ENCODE measurements at regions not wholly inside any gene's neighbourhood (a gene's known extent, or its start where the extent isn't known, plus 50 kb on each side); places are given as distances from the start of the nearest gene placed in this dataset.

GRCh38 chr9:85258236-85258635 is 483.5 kb downstream of the AGTPBP1 start:
- Histone ChIP-seq H3K4me3 (ENCODE audit: insufficient read length, low read depth) (no peak overlapping the region), H3K36me3 (ENCODE audit: insufficient read depth, insufficient read length, low read length) (no peaks in the 10 kb centered on the region), H3K27me3 (ENCODE audit: insufficient read depth, insufficient read length) (no peaks in the 10 kb centered on the region), H3K9me3 (ENCODE audit: insufficient read depth, low read length) (peaks cover 7% of the 10 kb centered on the region; the same call in 1 of the 2 replicates), H3K4me1 (ENCODE audit: insufficient read depth, insufficient read length) (peaks cover 3% of the 10 kb centered on the region), H3K9ac (ENCODE audit: insufficient read length, low read depth) (no peak overlapping the region)
- TF ChIP-seq YY1 (IDR thresholded peaks at IDR 0.05; ENCODE audit: insufficient read depth, insufficient read length) (no peak), ZNF274 (IDR thresholded peaks at IDR 0.05; ENCODE audit: low read depth, low read length) (no peak), SUZ12 (IDR thresholded peaks at IDR 0.05; ENCODE audit: extremely low read depth, insufficient read depth, insufficient read length) (no peak)
- DNase-seq (ENCODE audit: low read depth, low spot score) = no peak

DNA sequence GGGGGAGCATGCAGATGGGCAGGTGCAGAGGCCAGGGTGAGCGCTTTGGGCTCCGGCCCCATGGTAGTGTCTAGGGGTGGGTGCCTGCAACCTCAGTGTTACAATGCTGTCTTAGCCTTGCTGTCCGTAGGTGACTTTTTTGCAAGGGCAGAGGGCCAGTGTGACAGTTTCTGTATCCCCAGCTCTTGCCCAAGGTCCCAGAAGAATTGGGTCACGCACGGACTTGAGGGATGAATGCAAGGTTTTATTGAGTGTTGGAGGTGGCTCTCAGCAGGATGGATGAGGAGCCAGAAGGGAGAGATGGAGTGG is 492.5 kb downstream of the AGTPBP1 start:
- TF ChIP-seq ZNF274 (IDR thresholded peaks at IDR 0.05; ENCODE audit: low read depth, low read length) = no peak
- no peak for TF ChIP-seq YY1 (IDR thresholded peaks at IDR 0.05; ENCODE audit: insufficient read depth, insufficient read length)
- TF ChIP-seq SUZ12 (IDR thresholded peaks at IDR 0.05; ENCODE audit: extremely low read depth, insufficient read depth, insufficient read length) = no peak
- peaks cover 2% of the 10 kb centered on the region for H3K4me1 ChIP-seq (ENCODE audit: insufficient read depth, insufficient read length)
- DNase-seq (ENCODE audit: low read depth, low spot score) = no peak
- no peaks in the 10 kb centered on the region for H3K27me3 ChIP-seq (ENCODE audit: insufficient read depth, insufficient read length)
- H3K9me3 ChIP-seq (ENCODE audit: insufficient read depth, low read length) = no peaks in the 10 kb centered on the region
- no peak overlapping the region for H3K4me3 ChIP-seq (ENCODE audit: insufficient read length, low read depth)
- H3K36me3 ChIP-seq (ENCODE audit: insufficient read depth, insufficient read length, low read length) = no peaks in the 10 kb centered on the region
- H3K9ac ChIP-seq (ENCODE audit: insufficient read length, low read depth) = no peak overlapping the region

GRCh38 chr9:85248514-85249312 is 493.0 kb downstream of the AGTPBP1 start:
- Histone ChIP-seq H3K36me3 (ENCODE audit: insufficient read depth, insufficient read length, low read length) (no peaks in the 10 kb centered on the region), H3K9me3 (ENCODE audit: insufficient read depth, low read length) (no peaks in the 10 kb centered on the region), H3K9ac (ENCODE audit: insufficient read length, low read depth) (no peak overlapping the region), H3K4me3 (ENCODE audit: insufficient read length, low read depth) (no peak overlapping the region), H3K27me3 (ENCODE audit: insufficient read depth, insufficient read length) (no peaks in the 10 kb centered on the region), H3K4me1 (ENCODE audit: insufficient read depth, insufficient read length) (peaks cover 2% of the 10 kb centered on the region)
- TF ChIP-seq YY1 (IDR thresholded peaks at IDR 0.05; ENCODE audit: insufficient read depth, insufficient read length) = no peak
- TF ChIP-seq SUZ12 (IDR thresholded peaks at IDR 0.05; ENCODE audit: extremely low read depth, insufficient read depth, insufficient read length) = no peak
- TF ChIP-seq ZNF274 (IDR thresholded peaks at IDR 0.05; ENCODE audit: low read depth, low read length) = no peak
- DNase-seq (ENCODE audit: low read depth, low spot score) = no peak

GRCh38 chr9:85246541-85246940 is 495.2 kb downstream of the AGTPBP1 start:
- H3K4me3 ChIP-seq (ENCODE audit: insufficient read length, low read depth) = no peak overlapping the region
- TF ChIP-seq YY1 (IDR thresholded peaks at IDR 0.05; ENCODE audit: insufficient read depth, insufficient read length) = no peak
- no peak for TF ChIP-seq SUZ12 (IDR thresholded peaks at IDR 0.05; ENCODE audit: extremely low read depth, insufficient read depth, insufficient read length)
- TF ChIP-seq ZNF274 (IDR thresholded peaks at IDR 0.05; ENCODE audit: low read depth, low read length) = no peak
- DNase-seq (ENCODE audit: low read depth, low spot score) = no peak
- H3K9ac ChIP-seq (ENCODE audit: insufficient read length, low read depth) = no peak overlapping the region
- no peaks in the 10 kb centered on the region for H3K9me3 ChIP-seq (ENCODE audit: insufficient read depth, low read length)
- H3K36me3 ChIP-seq (ENCODE audit: insufficient read depth, insufficient read length, low read length) = no peaks in the 10 kb centered on the region
- H3K4me1 ChIP-seq (ENCODE audit: insufficient read depth, insufficient read length) = peaks cover 2% of the 10 kb centered on the region
- no peaks in the 10 kb centered on the region for H3K27me3 ChIP-seq (ENCODE audit: insufficient read depth, insufficient read length)

DNA sequence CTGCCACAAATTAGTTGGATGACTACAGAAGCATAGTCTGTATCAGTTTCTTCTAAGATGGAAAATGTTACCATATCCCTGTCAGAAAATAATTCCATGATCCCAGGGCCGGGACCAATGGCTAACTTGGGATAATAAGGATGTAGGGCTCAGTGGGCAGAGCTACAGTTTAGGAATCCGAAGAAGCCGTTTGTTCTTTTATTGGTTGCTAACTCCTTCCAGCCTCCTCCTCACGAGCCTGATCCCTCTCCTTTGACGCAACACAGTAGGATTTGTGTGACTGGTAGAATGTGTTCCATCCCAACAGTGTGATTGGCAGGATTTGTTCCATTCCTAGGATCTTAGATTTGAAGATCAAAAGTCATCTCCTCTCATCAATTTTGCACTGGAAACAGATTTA is 496.9 kb downstream of the AGTPBP1 start:
- TF ChIP-seq ZNF274 (IDR thresholded peaks at IDR 0.05; ENCODE audit: low read depth, low read length) (no peak), YY1 (IDR thresholded peaks at IDR 0.05; ENCODE audit: insufficient read depth, insufficient read length) (no peak), SUZ12 (IDR thresholded peaks at IDR 0.05; ENCODE audit: extremely low read depth, insufficient read depth, insufficient read length) (no peak)
- H3K36me3 ChIP-seq (ENCODE audit: insufficient read depth, insufficient read length, low read length) = no peaks in the 10 kb centered on the region
- H3K9ac ChIP-seq (ENCODE audit: insufficient read length, low read depth) = no peak overlapping the region
- DNase-seq (ENCODE audit: low read depth, low spot score) = no peak
- no peaks in the 10 kb centered on the region; the same call in 1 of the 2 replicates for H3K9me3 ChIP-seq (ENCODE audit: insufficient read depth, low read length)
- peaks cover 2% of the 10 kb centered on the region for H3K4me1 ChIP-seq (ENCODE audit: insufficient read depth, insufficient read length)
- no peaks in the 10 kb centered on the region for H3K27me3 ChIP-seq (ENCODE audit: insufficient read depth, insufficient read length)
- H3K4me3 ChIP-seq (ENCODE audit: insufficient read length, low read depth) = no peak overlapping the region

- TF ChIP-seq ZNF274 (IDR thresholded peaks at IDR 0.05; ENCODE audit: low read depth, low read length) = no peak
- no peak for TF ChIP-seq SUZ12 (IDR thresholded peaks at IDR 0.05; ENCODE audit: extremely low read depth, insufficient read depth, insufficient read length)
- no peak for TF ChIP-seq YY1 (IDR thresholded peaks at IDR 0.05; ENCODE audit: insufficient read depth, insufficient read length)
These were observed 497.8 kb downstream of the AGTPBP1 start for GRCh38 chr9:85243977-85244376.

GRCh38 chr9:85237478-85237877 is 504.3 kb downstream of the AGTPBP1 start:
- DNase-seq (ENCODE audit: low read depth, low spot score) = no peak

More at GRCh38 chr9:85243977-85244376, 497.8 kb downstream of the AGTPBP1 start:
- peaks cover 5% of the 10 kb centered on the region; the same call in 1 of the 2 replicates for H3K9me3 ChIP-seq (ENCODE audit: insufficient read depth, low read length)
- H3K36me3 ChIP-seq (ENCODE audit: insufficient read depth, insufficient read length, low read length) = no peaks in the 10 kb centered on the region
- DNase-seq (ENCODE audit: low read depth, low spot score) = no peak
- no peak overlapping the region for H3K4me3 ChIP-seq (ENCODE audit: insufficient read length, low read depth)
- no peaks in the 10 kb centered on the region for H3K27me3 ChIP-seq (ENCODE audit: insufficient read depth, insufficient read length)
- H3K9ac ChIP-seq (ENCODE audit: insufficient read length, low read depth) = no peak overlapping the region
- H3K4me1 ChIP-seq (ENCODE audit: insufficient read depth, insufficient read length) = peaks cover under 1% of the 10 kb centered on the region

More at GRCh38 chr9:85237478-85237877, 504.3 kb downstream of the AGTPBP1 start:
- no peaks in the 10 kb centered on the region for H3K4me1 ChIP-seq (ENCODE audit: insufficient read depth, insufficient read length)
- no peaks in the 10 kb centered on the region for H3K27me3 ChIP-seq (ENCODE audit: insufficient read depth, insufficient read length)
- no peaks in the 10 kb centered on the region for H3K36me3 ChIP-seq (ENCODE audit: insufficient read depth, insufficient read length, low read length)
- no peak overlapping the region for H3K4me3 ChIP-seq (ENCODE audit: insufficient read length, low read depth)
- H3K9ac ChIP-seq (ENCODE audit: insufficient read length, low read depth) = no peak overlapping the region
- TF ChIP-seq YY1 (IDR thresholded peaks at IDR 0.05; ENCODE audit: insufficient read depth, insufficient read length) (no peak), ZNF274 (IDR thresholded peaks at IDR 0.05; ENCODE audit: low read depth, low read length) (no peak), SUZ12 (IDR thresholded peaks at IDR 0.05; ENCODE audit: extremely low read depth, insufficient read depth, insufficient read length) (no peak)
- peaks cover 5% of the 10 kb centered on the region; the same call in 1 of the 2 replicates for H3K9me3 ChIP-seq (ENCODE audit: insufficient read depth, low read length)

Measured in NT2/D1 (cell line).